Ovary (tissue), 7 donors: ENCODE measurements at regions not wholly inside any gene's neighbourhood (a gene's known extent, or its start where the extent isn't known, plus 50 kb on each side); places are given as distances from the start of the nearest gene placed in this dataset.

Experiments
- DNase-seq, 5 donors: peaks; one replicate each; pipeline ENCODE4 v3.0.0-alpha.2; 2019 to 2020
- H3K27ac ChIP-seq, 2 donors: fragments of 200-600 bp; one replicate each; pipeline versions ENCODE4 v1.5.1 to v1.8.0; 2019 to 2022
- H3K27me3 ChIP-seq: fragments of 200-600 bp; one replicate; pipeline ENCODE4 v1.8.0; 2022
- H3K36me3 ChIP-seq: fragments of 200-600 bp; sonication (generic); one replicate; pipeline ENCODE4 v1.5.1; 2019
- H3K4me1 ChIP-seq: one replicate; pipeline ENCODE4 v1.8.1; 2013; ENCODE audit warnings: mild to moderate bottlenecking, moderate library complexity; ENCODE audit not compliant: insufficient read depth
- H3K4me3 ChIP-seq: fragments of 200-600 bp; sonication (generic); one replicate; pipeline ENCODE4 v1.5.1; 2017
- H3K9me3 ChIP-seq, 2 donors: fragments of 200-600 bp in 1 of 2; sonication (generic) in 1 of 2; one replicate each; pipeline versions ENCODE4 v1.5.1 to v1.8.1; 2013 to 2019; ENCODE audit warnings: mild to moderate bottlenecking in 1 of 2, moderate library complexity in 1 of 2
- EP300 ChIP-seq: sonication (generic); formaldehyde crosslinking; IDR thresholded peaks from one replicate; pipeline ENCODE4 v1.6.1; 2017; ENCODE audit warnings: antibody characterized with exemption
- POLR2A ChIP-seq: fragments of 450-650 bp; IDR thresholded peaks from one replicate; pipeline ENCODE4 v1.6.1; 2017; ENCODE audit warnings: antibody characterized with exemption, mild to moderate bottlenecking, moderate library complexity
- WGBS, 3 donors: extraction: QIAGEN DNeasy Blood & Tissue Kit in 1 of 3; methylation state at CpG; one replicate each; pipeline versions ENCODE4 v1.1.5 to v1.1.7; 2013 to 2017; 5-methylcytosine and 5-hydroxymethylcytosine counted together
- intact Hi-C, 4 donors: fragments of 100-400 bp; cut with DNase I; formaldehyde crosslinking; loops; one replicate each; pipeline versions ENCODE4 v1.11.0 to v1.15.1; 2022 to 2023
- TF ChIP-seq, protein P1 (sequence below), 3 donors: fragments of 450-650 bp in 2 of 3; fragments of 200-600 bp in 1 of 3; IDR thresholded peaks; one replicate each; pipeline versions ENCODE4 v1.5.1 to v1.8.0; 2016 to 2022; ENCODE audit warnings: antibody characterized with exemption in 3 of 3, mild to moderate bottlenecking in 1 of 3
- donor health status: DM: no; HTN: no; CAD: no; lungs with moderate emphysema.
- donor health status: DM: no; HTN: no; CAD: no.
- donor health status: Bipolar disorder and iron deficiency.
- donor health status: DM: no; HTN: no; CAD: no.
- donor health status: DM: yes; HTN: yes; CAD: no.

DNA sequence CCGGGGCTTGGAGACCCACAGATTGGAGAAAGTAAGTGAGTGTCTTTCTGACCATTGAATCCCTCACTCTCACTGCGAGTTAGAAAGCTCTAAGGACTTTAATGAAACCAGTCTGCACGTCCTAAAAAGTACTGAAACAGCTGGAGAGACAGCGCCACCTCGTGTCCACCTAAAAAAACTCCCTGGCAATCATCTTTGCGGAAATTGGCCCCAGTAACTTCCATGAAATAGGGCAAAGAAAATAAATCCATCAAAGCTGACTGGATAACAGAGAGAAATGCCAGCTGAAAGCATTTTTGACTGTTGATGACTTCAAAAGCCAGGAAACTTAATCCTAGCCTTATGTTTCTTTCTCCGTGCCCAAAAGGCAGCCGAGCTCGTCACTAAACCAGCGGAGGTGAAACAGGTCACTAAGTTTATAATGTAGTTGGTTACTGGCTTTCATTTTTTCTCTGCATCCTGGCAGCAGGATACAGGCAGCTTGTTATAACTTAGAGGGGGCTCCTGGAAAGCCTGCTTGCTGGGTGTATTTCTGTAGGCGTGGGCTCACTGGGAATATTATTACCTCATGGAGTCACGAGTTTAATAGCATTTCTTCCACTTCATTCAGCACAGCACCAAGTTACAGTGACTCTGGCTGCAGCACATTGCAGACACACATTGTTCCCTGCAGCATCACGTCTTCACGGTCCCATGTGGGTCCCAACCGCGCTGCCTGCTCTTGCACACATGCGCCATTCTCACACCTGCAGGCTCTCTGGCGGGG, 266.5 kb downstream of the HRH4 start:
- intact Hi-C loops = loop anchor here (5.0 kb wide), 3 partner anchors 125 to 185 kb away; no protein-coding TSS in a partner anchor
- no peak for TF ChIP-seq POLR2A
- TF ChIP-seq, protein P1, sequence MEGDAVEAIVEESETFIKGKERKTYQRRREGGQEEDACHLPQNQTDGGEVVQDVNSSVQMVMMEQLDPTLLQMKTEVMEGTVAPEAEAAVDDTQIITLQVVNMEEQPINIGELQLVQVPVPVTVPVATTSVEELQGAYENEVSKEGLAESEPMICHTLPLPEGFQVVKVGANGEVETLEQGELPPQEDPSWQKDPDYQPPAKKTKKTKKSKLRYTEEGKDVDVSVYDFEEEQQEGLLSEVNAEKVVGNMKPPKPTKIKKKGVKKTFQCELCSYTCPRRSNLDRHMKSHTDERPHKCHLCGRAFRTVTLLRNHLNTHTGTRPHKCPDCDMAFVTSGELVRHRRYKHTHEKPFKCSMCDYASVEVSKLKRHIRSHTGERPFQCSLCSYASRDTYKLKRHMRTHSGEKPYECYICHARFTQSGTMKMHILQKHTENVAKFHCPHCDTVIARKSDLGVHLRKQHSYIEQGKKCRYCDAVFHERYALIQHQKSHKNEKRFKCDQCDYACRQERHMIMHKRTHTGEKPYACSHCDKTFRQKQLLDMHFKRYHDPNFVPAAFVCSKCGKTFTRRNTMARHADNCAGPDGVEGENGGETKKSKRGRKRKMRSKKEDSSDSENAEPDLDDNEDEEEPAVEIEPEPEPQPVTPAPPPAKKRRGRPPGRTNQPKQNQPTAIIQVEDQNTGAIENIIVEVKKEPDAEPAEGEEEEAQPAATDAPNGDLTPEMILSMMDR (IDR thresholded peaks at IDR 0.05) = peak; percentile 48 to 69 (median 50)
- TF ChIP-seq EP300 = no peak
- Histone ChIP-seq H3K36me3 (no peaks in the 10 kb centered on the region), H3K4me1 (no peaks in the 10 kb centered on the region), H3K27ac (no peak overlapping the region), H3K27me3 (no peaks in the 10 kb centered on the region), H3K9me3 (no peaks in the 10 kb centered on the region), H3K4me3 (no peak overlapping the region)
- 51 to 57% (median 53%) methylated on average over 18 of the region's 18 CpGs for WGBS, 3 donors
- peak; percentile 48 to 77 (median 74) for DNase-seq

- WGBS, 3 donors = 48 to 58% (median 56%) methylated on average over 6 of the region's 6 CpGs
- H3K4me3 ChIP-seq = no peak overlapping the region
- no peak for TF ChIP-seq POLR2A
- no peak for TF ChIP-seq EP300
- TF ChIP-seq, protein P1 (IDR thresholded peaks at IDR 0.05) = no peak
- H3K27ac ChIP-seq = no peak overlapping the region
- no peaks in the 10 kb centered on the region for H3K27me3 ChIP-seq
- DNase-seq = no peak
- intact Hi-C loops = loop anchor here (5.0 kb wide), 3 partner anchors 125 to 185 kb away; no protein-coding TSS in a partner anchor
- no peaks in the 10 kb centered on the region for H3K9me3 ChIP-seq
- H3K36me3 ChIP-seq = no peaks in the 10 kb centered on the region
- H3K4me1 ChIP-seq = no peaks in the 10 kb centered on the region
Measured at GRCh38 chr18:24727685-24728084, 267.2 kb downstream of the HRH4 start.

GRCh38 chr18:24731158-24731557, 270.7 kb downstream of the HRH4 start:
- DNase-seq = no peak
- H3K27me3 ChIP-seq = no peaks in the 10 kb centered on the region
- no peak overlapping the region for H3K27ac ChIP-seq
- no peaks in the 10 kb centered on the region for H3K9me3 ChIP-seq
- H3K36me3 ChIP-seq = no peaks in the 10 kb centered on the region
- 74 to 80% (median 79%) methylated on average over 6 of the region's 6 CpGs for whole genome bisulfite sequencing, 3 donors
- TF ChIP-seq POLR2A (no peak), EP300 (no peak)
- TF ChIP-seq, protein P1 (IDR thresholded peaks at IDR 0.05) = no peak
- H3K4me3 ChIP-seq = no peak overlapping the region
- intact Hi-C loops = no loop called here
- no peaks in the 10 kb centered on the region for H3K4me1 ChIP-seq

DNA sequence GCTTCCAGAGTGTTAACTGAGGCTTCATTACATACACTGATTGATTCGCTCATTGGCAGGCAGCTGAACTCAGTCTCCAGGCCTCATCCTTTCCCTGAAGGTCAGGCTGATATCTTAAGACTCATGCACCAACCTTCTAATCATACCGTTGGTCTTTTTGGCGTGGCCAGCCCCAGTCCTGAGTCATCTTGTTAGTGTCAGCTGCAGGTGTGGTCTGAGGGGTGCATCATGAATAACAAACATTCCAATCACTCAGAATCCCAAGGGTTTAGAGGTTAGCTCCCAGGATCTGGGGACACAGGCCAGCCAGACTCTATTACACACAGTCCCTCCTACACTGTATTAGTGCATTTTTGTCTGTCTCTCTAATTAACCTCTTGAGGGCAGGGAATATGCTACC, 271.5 kb downstream of the HRH4 start:
- Histone ChIP-seq H3K27me3 (no peaks in the 10 kb centered on the region), H3K4me1 (no peaks in the 10 kb centered on the region), H3K36me3 (no peaks in the 10 kb centered on the region), H3K4me3 (no peak overlapping the region), H3K27ac (no peak overlapping the region), H3K9me3 (no peaks in the 10 kb centered on the region)
- DNase-seq = no peak
- 35 to 63% (median 59%) methylated on average over 3 of the region's 3 CpGs for WGBS, 3 donors
- intact Hi-C loops = no loop called here
- TF ChIP-seq POLR2A (no peak), EP300 (no peak)
- TF ChIP-seq, protein P1 (IDR thresholded peaks at IDR 0.05) = no peak
